Endodermal cell (in vitro differentiated cells): ENCODE measurements at regions not wholly inside any gene's neighbourhood (a gene's known extent, or its start where the extent isn't known, plus 50 kb on each side); places are given as distances from the start of the nearest gene placed in this dataset.

ENCODE experiments used
- DNase-seq: peaks from one replicate; pipeline ENCODE4 v3.0.0-alpha.2; 2017
- H3K27ac ChIP-seq: 2 replicates; pipeline ENCODE4 v1.5.1; 2013; ENCODE audit warnings: mild to moderate bottlenecking, low read depth, low read length, moderate library complexity
- H3K27me3 ChIP-seq: 2 replicates; pipeline ENCODE4 v1.6.1; 2013; ENCODE audit warnings: mild to moderate bottlenecking, low read length, moderate library complexity; ENCODE audit not compliant: insufficient read depth, control insufficient read depth, poor library complexity, severe bottlenecking
- H3K36me3 ChIP-seq: 2 replicates; pipeline ENCODE4 v1.7.0; 2013; ENCODE audit warnings: mild to moderate bottlenecking, low read length, moderate library complexity; ENCODE audit not compliant: control insufficient read depth, insufficient read depth
- H3K4me1 ChIP-seq: one replicate; pipeline ENCODE4 v1.7.0; 2013; ENCODE audit warnings: low read length; ENCODE audit not compliant: control insufficient read depth, insufficient read depth
- H3K4me3 ChIP-seq: 2 replicates; pipeline ENCODE4 v1.5.1; 2013; ENCODE audit warnings: mild to moderate bottlenecking, low read length, moderate library complexity
- H3K9ac ChIP-seq: 2 replicates; pipeline ENCODE4 v1.6.1; 2013; ENCODE audit warnings: mild to moderate bottlenecking, low read length, moderate library complexity; ENCODE audit not compliant: poor library complexity, severe bottlenecking; ENCODE audit errors: extremely low read depth
- H3K9me3 ChIP-seq: 2 replicates; pipeline ENCODE4 v1.6.1; 2013; ENCODE audit warnings: mild to moderate bottlenecking, low read length, moderate library complexity; ENCODE audit not compliant: control insufficient read depth
- H3K27ac Mint-ChIP-seq: 2 replicates; pipeline ENCODE4 v1.8.0; 2020; ENCODE audit warnings: mixed read lengths
- H3K27me3 Mint-ChIP-seq: 2 replicates; pipeline ENCODE4 v1.8.0; 2021; ENCODE audit warnings: mild to moderate bottlenecking, mixed read lengths; ENCODE audit not compliant: insufficient read depth
- H3K36me3 Mint-ChIP-seq: 2 replicates; pipeline ENCODE4 v1.8.0; 2020; ENCODE audit warnings: low read depth, mixed read lengths
- H3K4me1 Mint-ChIP-seq: 2 replicates; pipeline ENCODE4 v1.8.0; 2020; ENCODE audit warnings: mixed read lengths
- H3K4me3 Mint-ChIP-seq: 2 replicates; pipeline ENCODE4 v1.8.0; 2020; ENCODE audit warnings: mild to moderate bottlenecking, moderate library complexity, mixed read lengths
- H3K9me3 Mint-ChIP-seq: 2 replicates; pipeline ENCODE4 v1.8.0; 2020; ENCODE audit warnings: mild to moderate bottlenecking, mixed read lengths
- WGBS, 2 experiments: methylation state at CpG; one replicate each; pipeline versions ENCODE4 v1.1.5 to v1.1.7; 2013; ENCODE audit warnings: missing lambda C conversion rate in 2 of 2, mixed read lengths in 1 of 2; ENCODE audit not compliant: insufficient coverage in 1 of 2, insufficient read length in 1 of 2; 5-methylcytosine and 5-hydroxymethylcytosine counted together
- TF ChIP-seq, protein P1 (sequence below): fragments of 200-600 bp; sonication (generic); conservative IDR thresholded peaks from 2 replicates; pipeline ENCODE4 v1.5.0; 2021; ENCODE audit warnings: antibody characterized with exemption, mild to moderate bottlenecking

DNA sequence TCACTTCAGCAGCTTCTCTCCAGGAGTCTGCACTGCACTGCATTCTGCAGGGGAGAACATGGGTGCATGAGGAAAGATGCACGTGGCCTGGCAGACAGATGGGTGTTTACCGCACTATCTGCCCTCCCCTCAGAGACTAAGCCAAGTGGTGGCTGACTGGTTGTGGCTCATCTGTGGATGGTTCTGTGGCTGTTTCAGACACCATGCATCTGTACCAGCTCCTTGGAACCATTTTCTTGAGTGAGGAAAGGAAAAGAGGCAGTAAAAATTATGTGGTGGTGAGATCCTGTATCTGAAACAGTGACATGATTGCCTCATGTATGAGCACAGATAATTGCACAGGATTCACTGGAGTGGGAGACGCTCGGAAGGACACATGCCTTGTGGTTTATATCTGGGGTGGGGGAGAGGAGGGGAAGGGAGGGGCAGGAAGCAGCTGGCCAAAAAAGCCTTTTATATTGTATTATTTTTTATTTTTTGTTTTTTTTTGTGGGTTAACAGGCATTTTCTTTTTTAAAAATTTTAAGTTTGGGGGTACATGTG is 161.7 kb downstream of the ERMARD start:
- Mint-ChIP-seq H3K9me3 (no peaks in the 10 kb centered on the region), H3K4me1 (peaks cover 3% of the 10 kb centered on the region), H3K27ac (no peak overlapping the region), H3K27me3 (peaks cover 2% of the 10 kb centered on the region), H3K36me3 (no peaks in the 10 kb centered on the region), H3K4me3 (no peak overlapping the region)
- H3K4me3 ChIP-seq, result no peak overlapping the region
- no peak for DNase-seq
- no peak overlapping the region for H3K9ac ChIP-seq
- no peaks in the 10 kb centered on the region for H3K27me3 ChIP-seq
- H3K4me1 ChIP-seq, result no peaks in the 10 kb centered on the region
- H3K27ac ChIP-seq, result no peak overlapping the region
- H3K9me3 ChIP-seq, result no peaks in the 10 kb centered on the region
- 90% methylated on average over 4 of the region's 4 CpGs; no CpG with 5 or more reads in 1 of the 2 experiments for WGBS, 2 experiments
- H3K36me3 ChIP-seq, result no peaks in the 10 kb centered on the region
- TF ChIP-seq, protein P1, sequence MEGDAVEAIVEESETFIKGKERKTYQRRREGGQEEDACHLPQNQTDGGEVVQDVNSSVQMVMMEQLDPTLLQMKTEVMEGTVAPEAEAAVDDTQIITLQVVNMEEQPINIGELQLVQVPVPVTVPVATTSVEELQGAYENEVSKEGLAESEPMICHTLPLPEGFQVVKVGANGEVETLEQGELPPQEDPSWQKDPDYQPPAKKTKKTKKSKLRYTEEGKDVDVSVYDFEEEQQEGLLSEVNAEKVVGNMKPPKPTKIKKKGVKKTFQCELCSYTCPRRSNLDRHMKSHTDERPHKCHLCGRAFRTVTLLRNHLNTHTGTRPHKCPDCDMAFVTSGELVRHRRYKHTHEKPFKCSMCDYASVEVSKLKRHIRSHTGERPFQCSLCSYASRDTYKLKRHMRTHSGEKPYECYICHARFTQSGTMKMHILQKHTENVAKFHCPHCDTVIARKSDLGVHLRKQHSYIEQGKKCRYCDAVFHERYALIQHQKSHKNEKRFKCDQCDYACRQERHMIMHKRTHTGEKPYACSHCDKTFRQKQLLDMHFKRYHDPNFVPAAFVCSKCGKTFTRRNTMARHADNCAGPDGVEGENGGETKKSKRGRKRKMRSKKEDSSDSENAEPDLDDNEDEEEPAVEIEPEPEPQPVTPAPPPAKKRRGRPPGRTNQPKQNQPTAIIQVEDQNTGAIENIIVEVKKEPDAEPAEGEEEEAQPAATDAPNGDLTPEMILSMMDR, result no peak

DNA sequence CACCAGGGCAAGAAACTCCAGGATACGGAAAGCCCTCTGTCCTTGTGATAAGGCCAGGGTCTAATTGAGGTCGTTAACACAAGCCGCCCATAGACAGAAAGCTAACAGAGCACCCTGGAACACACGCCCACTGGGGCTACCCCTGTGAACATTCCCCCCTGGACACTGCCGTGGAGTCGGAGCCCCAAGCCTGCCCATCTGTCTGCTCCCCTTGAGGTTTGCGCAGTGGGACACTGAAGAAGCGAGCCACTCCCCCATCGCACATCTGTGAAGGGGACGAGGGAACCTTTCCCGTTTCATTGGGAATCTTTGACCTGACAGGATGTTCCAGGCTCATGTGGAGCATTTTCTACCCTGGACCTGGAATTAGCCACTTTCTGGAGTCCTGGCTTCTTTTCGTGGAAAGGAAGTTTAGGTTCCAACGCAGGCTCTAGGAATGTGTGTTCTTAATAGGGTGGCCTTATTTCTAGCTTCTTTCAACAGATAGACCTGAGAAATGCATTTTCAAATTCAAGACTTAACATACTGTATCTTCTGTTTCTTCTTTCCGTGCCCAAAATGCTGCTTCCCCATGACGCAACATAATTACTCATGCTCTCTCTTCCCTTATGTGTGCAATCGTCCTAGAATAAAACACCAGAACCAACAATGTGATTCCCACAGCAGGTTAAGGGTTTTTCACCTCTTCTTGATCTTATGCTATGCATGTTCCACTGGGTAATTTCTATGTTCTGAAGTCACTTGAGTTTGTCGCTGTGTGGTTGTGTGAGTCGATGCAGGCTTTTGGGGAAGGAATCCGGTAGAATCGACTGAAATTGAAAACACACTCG is 161.1 kb downstream of the ERMARD start:
- peaks cover 2% of the 10 kb centered on the region for H3K27me3 Mint-ChIP-seq
- TF ChIP-seq, protein P1, result no peak
- H3K4me1 Mint-ChIP-seq, result peaks cover 3% of the 10 kb centered on the region
- WGBS, 2 experiments, result 93 to 94% methylated on average over 16 to 21 of the region's 21 CpGs
- no peak overlapping the region for H3K4me3 Mint-ChIP-seq
- no peak overlapping the region for H3K27ac Mint-ChIP-seq
- H3K4me1 ChIP-seq, result no peaks in the 10 kb centered on the region
- H3K9me3 ChIP-seq, result no peaks in the 10 kb centered on the region
- H3K27me3 ChIP-seq, result no peaks in the 10 kb centered on the region
- no peak overlapping the region for H3K4me3 ChIP-seq
- H3K27ac ChIP-seq, result no peak overlapping the region
- no peak overlapping the region for H3K9ac ChIP-seq
- H3K36me3 ChIP-seq, result no peaks in the 10 kb centered on the region
- H3K36me3 Mint-ChIP-seq, result no peaks in the 10 kb centered on the region
- DNase-seq, result no peak
- H3K9me3 Mint-ChIP-seq, result no peaks in the 10 kb centered on the region

DNA sequence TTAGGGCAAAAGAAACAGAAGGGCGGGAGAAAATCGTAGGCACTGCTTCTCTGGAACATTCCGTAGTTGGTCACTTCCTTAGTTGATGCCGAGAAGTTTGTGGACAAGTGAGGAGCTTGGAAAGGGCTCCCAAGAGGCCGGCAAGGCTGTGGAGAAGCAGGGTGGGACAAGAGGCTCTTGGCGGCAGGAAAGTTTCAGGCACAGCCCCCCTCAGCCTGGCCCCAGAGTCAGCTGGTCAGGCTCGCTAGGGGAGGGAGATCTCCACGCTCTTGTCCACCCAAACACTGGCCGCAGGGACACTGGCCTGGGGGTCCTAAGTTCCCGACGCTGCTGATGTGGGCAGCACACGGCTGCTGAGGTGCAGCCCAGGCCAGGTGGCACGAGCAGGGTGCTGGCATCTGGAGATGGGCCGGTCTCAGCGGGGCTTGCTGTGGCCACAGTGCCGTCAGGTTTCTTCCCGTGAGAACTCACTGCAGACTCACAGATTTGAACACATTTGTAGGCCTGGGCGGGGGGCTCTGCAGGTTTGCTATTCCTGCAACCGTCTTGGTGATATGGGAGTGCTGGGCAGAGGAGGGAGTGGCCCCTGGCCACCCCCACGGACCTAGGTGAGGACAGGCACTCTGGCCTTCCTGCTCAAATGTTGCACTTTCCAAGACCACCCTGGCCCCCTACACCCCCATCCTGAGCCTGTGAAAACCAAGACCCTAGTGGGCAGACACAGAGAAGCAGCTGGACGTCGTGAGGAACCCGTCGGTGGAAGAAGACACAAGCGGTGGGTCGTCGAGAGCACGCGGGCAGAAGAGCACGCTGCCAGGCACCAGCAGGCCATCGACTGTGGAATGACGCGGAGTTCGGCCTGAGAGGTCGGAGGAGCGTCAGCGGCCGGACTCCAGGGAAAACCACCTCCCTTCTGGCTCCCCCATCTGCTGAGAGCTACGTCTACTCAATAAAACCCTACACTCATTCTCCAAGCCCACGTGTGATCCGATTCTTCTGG is 160.1 kb downstream of the ERMARD start:
- 94 to 95% methylated on average over 32 to 41 of the region's 41 CpGs for WGBS, 2 experiments

More for the DNA sequence above, 160.1 kb downstream of the ERMARD start:
- Histone ChIP-seq H3K27ac (no peak overlapping the region), H3K9ac (no peak overlapping the region), H3K4me1 (no peaks in the 10 kb centered on the region), H3K36me3 (no peaks in the 10 kb centered on the region), H3K4me3 (no peak overlapping the region), H3K9me3 (no peaks in the 10 kb centered on the region), H3K27me3 (no peaks in the 10 kb centered on the region)
- no peaks in the 10 kb centered on the region for H3K9me3 Mint-ChIP-seq
- H3K27ac Mint-ChIP-seq, result no peak overlapping the region
- peaks cover 2% of the 10 kb centered on the region for H3K27me3 Mint-ChIP-seq
- H3K36me3 Mint-ChIP-seq, result no peaks in the 10 kb centered on the region
- TF ChIP-seq, protein P1, result no peak
- DNase-seq, result no peak
- no peak overlapping the region for H3K4me3 Mint-ChIP-seq
- H3K4me1 Mint-ChIP-seq, result peaks cover 3% of the 10 kb centered on the region
